ENCODE measurements at regions not wholly inside any gene's neighbourhood (a gene's known extent, or its start where the extent isn't known, plus 50 kb on each side); places are given as distances from the start of the nearest gene placed in this dataset.

DNA sequence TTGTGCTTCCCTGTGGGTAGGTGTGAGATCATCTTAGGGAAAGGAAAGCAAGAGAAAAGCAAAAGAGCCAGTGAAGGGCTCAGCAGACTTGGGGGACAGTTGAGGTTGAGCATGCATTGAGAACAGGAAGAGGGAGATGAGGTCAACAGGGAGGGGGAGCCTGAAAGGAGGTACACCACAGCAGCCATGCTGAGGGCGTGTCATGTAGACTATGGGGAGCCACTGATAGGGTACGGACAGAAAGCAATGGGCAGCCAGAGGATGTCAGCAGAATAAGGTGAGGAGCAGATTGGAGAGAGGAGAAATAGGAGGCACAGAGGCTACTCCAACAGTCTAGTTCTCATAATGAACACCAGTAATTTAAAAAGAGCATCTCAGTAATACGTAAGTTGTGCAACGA lies 351.1 kb upstream of the HTR1E start:
- Histone ChIP-seq H3K27ac (no peak overlapping the region), H3K4me1 (no peaks in the 10 kb centered on the region), H3K9me3 (peaks cover 0 to 10% of the 10 kb centered on the region in 2 donors), H3K4me3 (no peak overlapping the region), H3K36me3 (no peaks in the 10 kb centered on the region), H3K27me3 (no peaks in the 10 kb centered on the region)
- no peak for TF ChIP-seq POLR2A (IDR thresholded peaks at IDR 0.05)
- TF ChIP-seq CTCF (IDR thresholded peaks at IDR 0.05): no peak
- intact Hi-C loops (cut with DNase I; ENCODE audit: low total_unique reads): no loop called here
- no peak for DNase-seq

GRCh38 chr6:86581833-86582232 lies 355.5 kb upstream of the HTR1E start:
- intact Hi-C loops (cut with DNase I; ENCODE audit: low total_unique reads): no loop called here
- H3K27ac ChIP-seq: no peak overlapping the region
- no peak for DNase-seq
- H3K36me3 ChIP-seq: no peaks in the 10 kb centered on the region
- TF ChIP-seq CTCF (IDR thresholded peaks at IDR 0.05) (no peak), POLR2A (IDR thresholded peaks at IDR 0.05) (no peak)
- no peaks in the 10 kb centered on the region for H3K27me3 ChIP-seq
- peaks cover 0 to 10% of the 10 kb centered on the region in 2 donors for H3K9me3 ChIP-seq
- no peaks in the 10 kb centered on the region for H3K4me1 ChIP-seq
- no peak overlapping the region for H3K4me3 ChIP-seq

DNA sequence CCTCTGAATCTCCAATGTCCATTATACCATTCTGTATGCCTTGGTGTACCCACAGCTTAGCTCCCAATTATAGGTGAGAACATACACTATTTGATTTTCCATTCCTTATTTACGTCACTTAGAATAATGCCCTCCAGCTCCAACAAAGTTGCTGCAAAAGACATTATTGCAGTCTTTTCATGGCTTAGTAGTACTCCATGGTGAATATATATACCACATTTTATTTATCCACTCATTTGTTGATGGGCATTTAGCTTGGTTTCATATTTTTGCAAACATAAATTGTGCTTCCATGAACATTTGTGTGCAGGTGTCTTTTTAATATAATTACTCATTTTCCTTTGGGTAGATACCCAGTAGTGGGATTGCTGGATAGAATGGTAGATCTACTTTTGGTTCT lies 374.1 kb upstream of the HTR1E start:
- no peak for TF ChIP-seq POLR2A (IDR thresholded peaks at IDR 0.05)
- TF ChIP-seq CTCF (IDR thresholded peaks at IDR 0.05): no peak
- no peak for DNase-seq
- no peaks in the 10 kb centered on the region for H3K4me1 ChIP-seq

GRCh38 chr6:86558318-86558717 lies 379.0 kb upstream of the HTR1E start:
- no peak for DNase-seq
- intact Hi-C loops (cut with DNase I; ENCODE audit: low total_unique reads): no loop called here
- TF ChIP-seq POLR2A (IDR thresholded peaks at IDR 0.05) (no peak), CTCF (IDR thresholded peaks at IDR 0.05) (no peak)
- Histone ChIP-seq H3K36me3 (no peaks in the 10 kb centered on the region), H3K4me1 (no peaks in the 10 kb centered on the region), H3K27me3 (no peaks in the 10 kb centered on the region), H3K27ac (no peak overlapping the region), H3K9me3 (no peaks in the 10 kb centered on the region), H3K4me3 (no peak overlapping the region)

More for the DNA sequence above, 374.1 kb upstream of the HTR1E start:
- no peaks in the 10 kb centered on the region for H3K9me3 ChIP-seq
- no peak overlapping the region for H3K4me3 ChIP-seq
- intact Hi-C loops (cut with DNase I; ENCODE audit: low total_unique reads): no loop called here
- H3K36me3 ChIP-seq: no peaks in the 10 kb centered on the region
- H3K27ac ChIP-seq: no peak overlapping the region
- no peaks in the 10 kb centered on the region for H3K27me3 ChIP-seq

GRCh38 chr6:86537292-86537861 lies 400.0 kb upstream of the HTR1E start:
- TF ChIP-seq CTCF (IDR thresholded peaks at IDR 0.05) (no peak), POLR2A (IDR thresholded peaks at IDR 0.05) (no peak)
- H3K27me3 ChIP-seq: no peaks in the 10 kb centered on the region
- no peaks in the 10 kb centered on the region for H3K36me3 ChIP-seq
- intact Hi-C loops (cut with DNase I; ENCODE audit: low total_unique reads): no loop called here
- H3K4me1 ChIP-seq: no peaks in the 10 kb centered on the region
- no peak for DNase-seq
- no peak overlapping the region for H3K27ac ChIP-seq
- H3K9me3 ChIP-seq: no peaks in the 10 kb centered on the region
- H3K4me3 ChIP-seq: no peak overlapping the region
